Suprapubic skin (tissue), 4 donors: ENCODE measurements at regions not wholly inside any gene's neighbourhood (a gene's known extent, or its start where the extent isn't known, plus 50 kb on each side); places are given as distances from the start of the nearest gene placed in this dataset.

Experiments
- DNase-seq, 2 donors: peaks; one replicate each; pipeline ENCODE4 v3.0.0-alpha.2; 2019; ENCODE audit warnings: low spot score in 2 of 2
- H3K27ac ChIP-seq: fragments of 200-600 bp; sonication (generic); one replicate; pipeline ENCODE4 v1.5.1; 2019
- H3K27me3 ChIP-seq: fragments of 200-600 bp; sonication (generic); one replicate; pipeline ENCODE4 v1.5.1; 2019
- H3K36me3 ChIP-seq: fragments of 200-600 bp; sonication (generic); one replicate; pipeline ENCODE4 v1.5.1; 2019
- H3K4me1 ChIP-seq: fragments of 200-600 bp; sonication (generic); one replicate; pipeline ENCODE4 v1.5.1; 2019
- H3K4me3 ChIP-seq: fragments of 200-600 bp; sonication (generic); one replicate; pipeline ENCODE4 v1.5.1; 2019; ENCODE audit warnings: mild to moderate bottlenecking
- H3K9me3 ChIP-seq: fragments of 200-600 bp; sonication (generic); one replicate; pipeline ENCODE4 v1.5.1; 2019
- CTCF ChIP-seq, 2 donors: fragments of 200-600 bp in 1 of 2; fragments of 450-650 bp in 1 of 2; sonication (generic) in 1 of 2; IDR thresholded peaks; one replicate each; pipeline ENCODE4 v1.5.1; 2016 to 2019; ENCODE audit warnings: antibody characterized with exemption in 2 of 2, mild to moderate bottlenecking in 1 of 2, moderate library complexity in 1 of 2
- EP300 ChIP-seq: sonication (generic); formaldehyde crosslinking; IDR thresholded peaks from one replicate; pipeline ENCODE4 v1.6.1; 2017; ENCODE audit warnings: antibody characterized with exemption
- POLR2A ChIP-seq, 2 donors: fragments of 450-650 bp; IDR thresholded peaks; one replicate each; pipeline ENCODE4 v1.6.1; 2017; ENCODE audit warnings: antibody characterized with exemption in 2 of 2, mild to moderate bottlenecking in 2 of 2, moderate library complexity in 2 of 2
- POLR2AphosphoS5 ChIP-seq, 3 donors: sonication (generic); formaldehyde crosslinking; IDR thresholded peaks; one replicate each; pipeline ENCODE4 v1.6.1; 2017; ENCODE audit warnings: antibody characterized with exemption in 3 of 3
- WGBS: methylation state at CpG from one replicate; pipeline ENCODE4 v1.1.5; 2018; 5-methylcytosine and 5-hydroxymethylcytosine counted together

- no peaks in the 10 kb centered on the region for H3K9me3 ChIP-seq
- no peak for DNase-seq
- TF ChIP-seq CTCF (IDR thresholded peaks at IDR 0.05) (no peak), POLR2AphosphoS5 (IDR thresholded peaks at IDR 0.05) (no peak), POLR2A (IDR thresholded peaks at IDR 0.05) (no peak), EP300 (no peak)
- no peaks in the 10 kb centered on the region for H3K4me1 ChIP-seq
- H3K4me3 ChIP-seq: no peak overlapping the region
- no peaks in the 10 kb centered on the region for H3K36me3 ChIP-seq
- H3K27me3 ChIP-seq: peaks cover 5% of the 10 kb centered on the region
- no peak overlapping the region for H3K27ac ChIP-seq
- WGBS: 76% methylated on average over 2 of the region's 2 CpGs
Measured at GRCh38 chr10:6866757-6867156, 286.7 kb upstream of the PRKCQ start.

- TF ChIP-seq POLR2AphosphoS5 (IDR thresholded peaks at IDR 0.05) (no peak), CTCF (IDR thresholded peaks at IDR 0.05) (no peak), POLR2A (IDR thresholded peaks at IDR 0.05) (no peak), EP300 (no peak)
- no peak overlapping the region for H3K4me3 ChIP-seq
- no peaks in the 10 kb centered on the region for H3K4me1 ChIP-seq
- H3K27me3 ChIP-seq: peaks cover 5% of the 10 kb centered on the region
- no peak overlapping the region for H3K27ac ChIP-seq
- no peaks in the 10 kb centered on the region for H3K9me3 ChIP-seq
- no peaks in the 10 kb centered on the region for H3K36me3 ChIP-seq
- 95% methylated on average over 6 of the region's 6 CpGs for WGBS
- no peak for DNase-seq
Measured at GRCh38 chr10:6864142-6864541, 284.1 kb upstream of the PRKCQ start.

- TF ChIP-seq EP300: no peak
- TF ChIP-seq CTCF (IDR thresholded peaks at IDR 0.05): no peak
- no peak for TF ChIP-seq POLR2A (IDR thresholded peaks at IDR 0.05)
- no peak for TF ChIP-seq POLR2AphosphoS5 (IDR thresholded peaks at IDR 0.05)
- Histone ChIP-seq H3K9me3 (no peaks in the 10 kb centered on the region), H3K4me3 (no peak overlapping the region), H3K4me1 (no peaks in the 10 kb centered on the region), H3K36me3 (no peaks in the 10 kb centered on the region), H3K27ac (no peak overlapping the region), H3K27me3 (peaks cover 5% of the 10 kb centered on the region)
- DNase-seq: no peak
- 95% methylated on average over 1 of the region's 1 CpG for WGBS
Measured at GRCh38 chr10:6863381-6863780, 283.3 kb upstream of the PRKCQ start.

GRCh38 chr10:6850452-6850851 is 270.4 kb upstream of the PRKCQ start:
- no peak overlapping the region for H3K27ac ChIP-seq
- H3K4me1 ChIP-seq: no peaks in the 10 kb centered on the region
- H3K4me3 ChIP-seq: no peak overlapping the region
- no peak for TF ChIP-seq POLR2AphosphoS5 (IDR thresholded peaks at IDR 0.05)
- TF ChIP-seq CTCF (IDR thresholded peaks at IDR 0.05): no peak
- no peak for DNase-seq
- WGBS: 79% methylated on average over 3 of the region's 3 CpGs
- H3K36me3 ChIP-seq: no peaks in the 10 kb centered on the region
- no peaks in the 10 kb centered on the region for H3K9me3 ChIP-seq
- H3K27me3 ChIP-seq: no peaks in the 10 kb centered on the region

- DNase-seq: no peak
- H3K27ac ChIP-seq: no peak overlapping the region
- no peak overlapping the region for H3K4me3 ChIP-seq
- no peak for TF ChIP-seq POLR2A (IDR thresholded peaks at IDR 0.05)
- no peak for TF ChIP-seq EP300
- TF ChIP-seq POLR2AphosphoS5 (IDR thresholded peaks at IDR 0.05): no peak
- TF ChIP-seq CTCF (IDR thresholded peaks at IDR 0.05): no peak
- no peaks in the 10 kb centered on the region for H3K4me1 ChIP-seq
- H3K36me3 ChIP-seq: no peaks in the 10 kb centered on the region
- no peaks in the 10 kb centered on the region for H3K9me3 ChIP-seq
- no peaks in the 10 kb centered on the region for H3K27me3 ChIP-seq
- WGBS: 94% methylated on average over 3 of the region's 3 CpGs
Measured at GRCh38 chr10:6847561-6847960, 267.5 kb upstream of the PRKCQ start.
